Liver (tissue), 8 donors: ENCODE measurements at regions not wholly inside any gene's neighbourhood (a gene's known extent, or its start where the extent isn't known, plus 50 kb on each side); places are given as distances from the start of the nearest gene placed in this dataset.

ENCODE experiments used
- DNase-seq: peaks from one replicate; pipeline ENCODE4 v3.0.0-alpha.2; 2017; ENCODE audit warnings: low spot score
- H3K27ac ChIP-seq, 2 donors: one replicate each; pipeline ENCODE4 v1.7.0; 2013; ENCODE audit warnings: inconsistent platforms in 2 of 2, low read length in 2 of 2, control low read depth in 1 of 2, low read depth in 1 of 2, mild to moderate bottlenecking in 1 of 2
- H3K27me3 ChIP-seq, 4 donors: one replicate each; pipeline versions ENCODE4 v1.6.1 to v1.7.0; 2013; ENCODE audit warnings: low read length in 3 of 4, inconsistent platforms in 1 of 4, mild to moderate bottlenecking in 1 of 4, moderate library complexity in 1 of 4; ENCODE audit not compliant: control insufficient read depth in 4 of 4, insufficient read depth in 4 of 4
- H3K36me3 ChIP-seq, 4 donors: one replicate each; pipeline versions ENCODE4 v1.6.1 to v1.7.0; 2013; ENCODE audit warnings: low read length in 3 of 4, mild to moderate bottlenecking in 3 of 4, low read depth in 1 of 4, moderate library complexity in 1 of 4; ENCODE audit not compliant: control insufficient read depth in 4 of 4, insufficient read depth in 3 of 4
- H3K4me1 ChIP-seq, 4 donors: one replicate each; pipeline versions ENCODE4 v1.6.1 to v1.7.0; 2013; ENCODE audit warnings: low read length in 3 of 4, mild to moderate bottlenecking in 3 of 4, moderate library complexity in 1 of 4; ENCODE audit not compliant: control insufficient read depth in 4 of 4, insufficient read depth in 4 of 4
- H3K4me3 ChIP-seq, 3 donors: one replicate each; pipeline versions ENCODE4 v1.6.1 to v1.7.0; 2013; ENCODE audit warnings: low read length in 3 of 3, control low read depth in 1 of 3, low read depth in 1 of 3, mild to moderate bottlenecking in 1 of 3
- H3K9ac ChIP-seq, 2 donors: one replicate each; pipeline ENCODE4 v1.7.0; 2013; ENCODE audit warnings: low read length in 2 of 2, mild to moderate bottlenecking in 2 of 2, moderate library complexity in 2 of 2, control low read depth in 1 of 2, low read depth in 1 of 2
- H3K9me3 ChIP-seq, 4 donors: one replicate each; pipeline versions ENCODE4 v1.6.1 to v1.7.0; 2013; ENCODE audit warnings: low read length in 3 of 4; ENCODE audit not compliant: control insufficient read depth in 4 of 4
- CTCF ChIP-seq: fragments of 150-350 bp; IDR thresholded peaks from 2 replicates; pipeline ENCODE4 v1.5.1; 2017; ENCODE audit warnings: improper control_type of control experiment, low read depth, low read length; ENCODE audit not compliant: missing input control
- EGR1 ChIP-seq, 2 donors: IDR thresholded peaks; 2 replicates each; pipeline ENCODE4 v1.6.1; 2016 to 2018; ENCODE audit warnings: antibody characterized with exemption in 2 of 2, low read depth in 2 of 2
- FOXA1 ChIP-seq: IDR thresholded peaks from 2 replicates; pipeline ENCODE4 v1.6.1; 2016; ENCODE audit warnings: antibody characterized with exemption
- FOXA2 ChIP-seq: IDR thresholded peaks from 2 replicates; pipeline ENCODE4 v1.6.1; 2016; ENCODE audit warnings: antibody characterized with exemption
- GABPA ChIP-seq, 2 donors: IDR thresholded peaks in 1 of 2; conservative IDR thresholded peaks in 1 of 2; 2 replicates each; pipeline ENCODE4 v1.6.1; 2016; ENCODE audit warnings: antibody characterized with exemption in 2 of 2, mild to moderate bottlenecking in 1 of 2, moderate library complexity in 1 of 2
- HNF4A ChIP-seq, 2 donors: conservative IDR thresholded peaks; 2 replicates each; pipeline ENCODE4 v1.6.1; 2016; ENCODE audit warnings: antibody characterized with exemption in 2 of 2, mild to moderate bottlenecking in 2 of 2
- HNF4G ChIP-seq: IDR thresholded peaks from 2 replicates; pipeline ENCODE4 v1.6.1; 2016; ENCODE audit warnings: antibody characterized with exemption
- JUND ChIP-seq, 2 donors: IDR thresholded peaks; 2 replicates each; pipeline ENCODE4 v1.6.1; 2016; ENCODE audit warnings: antibody characterized with exemption in 2 of 2
- NR2F2 ChIP-seq: IDR thresholded peaks from 2 replicates; pipeline ENCODE4 v1.6.1; 2016; ENCODE audit warnings: antibody characterized with exemption
- RAD21 ChIP-seq, 2 donors: IDR thresholded peaks; 2 replicates each; pipeline ENCODE4 v1.6.1; 2016; ENCODE audit warnings: antibody characterized with exemption in 2 of 2, mild to moderate bottlenecking in 2 of 2
- REST ChIP-seq: IDR thresholded peaks from 2 replicates; pipeline ENCODE4 v1.6.1; 2016; ENCODE audit warnings: antibody characterized with exemption, mild to moderate bottlenecking
- RXRA ChIP-seq, 2 donors: IDR thresholded peaks; 2 replicates each; pipeline ENCODE4 v1.6.1; 2017 to 2018; ENCODE audit warnings: antibody characterized with exemption in 2 of 2, mild to moderate bottlenecking in 1 of 2
- SP1 ChIP-seq: IDR thresholded peaks from 2 replicates; pipeline ENCODE4 v1.6.1; 2018; ENCODE audit warnings: antibody characterized with exemption, mild to moderate bottlenecking
- TAF1 ChIP-seq: conservative IDR thresholded peaks from 2 replicates; pipeline ENCODE4 v1.6.1; 2016; ENCODE audit warnings: antibody characterized with exemption, mild to moderate bottlenecking
- YY1 ChIP-seq: IDR thresholded peaks from 2 replicates; pipeline ENCODE4 v1.6.1; 2016; ENCODE audit warnings: antibody characterized with exemption, mild to moderate bottlenecking
- ZBTB33 ChIP-seq: IDR thresholded peaks from 2 replicates; pipeline ENCODE4 v1.6.1; 2016; ENCODE audit warnings: antibody characterized with exemption
- WGBS: extraction: QIAGEN DNeasy Blood & Tissue Kit; methylation state at CpG from one replicate; pipeline ENCODE4 v1.1.7; 2013; 5-methylcytosine and 5-hydroxymethylcytosine counted together
- TF ChIP-seq, protein P1 (sequence below): IDR thresholded peaks from 2 replicates; pipeline ENCODE4 v1.6.1; 2016; ENCODE audit warnings: antibody characterized with exemption
- TF ChIP-seq, protein P2 (sequence below): IDR thresholded peaks from 2 replicates; pipeline ENCODE4 v1.6.1; 2016; ENCODE audit warnings: antibody characterized with exemption
- donor health status: healthy.
- donor health status: healthy.
- donor health status: healthy.
- donor health status: healthy.
- donor health status: healthy.

DNA sequence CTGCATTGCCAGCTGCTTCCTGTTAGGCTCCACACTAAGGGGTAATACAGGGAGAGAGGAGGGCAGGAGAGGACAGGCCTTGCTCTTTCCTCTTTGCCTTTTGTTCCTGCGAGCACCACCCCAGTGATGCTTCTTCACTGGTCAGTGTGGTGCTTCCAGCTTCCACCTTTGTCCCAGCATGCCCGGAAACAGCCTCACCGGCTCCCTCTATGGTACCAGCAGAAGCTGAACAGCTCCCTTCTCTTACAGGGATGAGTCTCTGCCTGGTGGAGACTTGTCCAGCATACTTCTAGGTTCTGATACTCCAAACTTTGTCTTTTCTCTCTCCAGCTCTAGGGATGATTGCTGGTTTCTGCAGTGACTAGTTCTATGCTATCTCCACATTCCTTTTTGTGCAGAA is 413.3 kb downstream of the TSN start (continued):
- TF ChIP-seq, protein P1, sequence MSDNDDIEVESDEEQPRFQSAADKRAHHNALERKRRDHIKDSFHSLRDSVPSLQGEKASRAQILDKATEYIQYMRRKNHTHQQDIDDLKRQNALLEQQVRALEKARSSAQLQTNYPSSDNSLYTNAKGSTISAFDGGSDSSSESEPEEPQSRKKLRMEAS: no peak
- TF ChIP-seq ZBTB33 (no peak), SP1 (no peak)

DNA sequence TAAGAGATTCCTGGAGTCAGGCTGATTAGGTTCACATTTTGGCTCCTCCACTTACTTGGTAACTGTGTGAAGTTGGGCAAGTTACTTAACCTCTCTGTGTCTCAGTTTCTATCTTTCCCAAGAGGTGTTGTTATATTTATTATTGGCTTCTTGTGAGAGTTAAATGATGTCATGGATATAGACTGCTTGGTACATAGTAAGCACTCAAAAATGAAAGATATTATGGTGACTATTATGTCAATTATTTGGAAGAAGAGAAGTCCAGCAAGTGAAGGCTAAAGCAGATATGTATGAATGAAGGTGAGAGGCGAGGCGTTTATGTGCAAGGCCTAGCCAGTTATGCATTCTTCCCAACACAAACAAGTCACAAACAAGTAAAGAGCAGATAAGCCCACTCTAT is 417.4 kb downstream of the TSN start:
- no peak for DNase-seq
- H3K4me3 ChIP-seq: no peak overlapping the region
- H3K36me3 ChIP-seq: no peaks in the 10 kb centered on the region
- no peaks in the 10 kb centered on the region for H3K4me1 ChIP-seq
- peaks cover 0 to 2% (median 0%) of the 10 kb centered on the region in 4 donors for H3K27me3 ChIP-seq
- WGBS: 85% methylated on average over 2 of the region's 2 CpGs
- TF ChIP-seq REST (no peak), HNF4A (conservative IDR thresholded peaks at IDR 0.05) (no peak), FOXA1 (no peak), FOXA2 (no peak), RAD21 (IDR thresholded peaks at IDR 0.05) (no peak), HNF4G (no peak), SP1 (no peak), CTCF (no peak), TAF1 (no peak), JUND (IDR thresholded peaks at IDR 0.05) (no peak), YY1 (no peak), ZBTB33 (no peak), RXRA (IDR thresholded peaks at IDR 0.05) (no peak), NR2F2 (no peak), GABPA (IDR thresholded peaks at IDR 0.05 in 1 of 2, conservative IDR thresholded peaks at IDR 0.05 in 1 of 2) (no peak), EGR1 (IDR thresholded peaks at IDR 0.05; ENCODE audit: low read depth in 2 of 2) (no peak)
- TF ChIP-seq, protein P2, sequence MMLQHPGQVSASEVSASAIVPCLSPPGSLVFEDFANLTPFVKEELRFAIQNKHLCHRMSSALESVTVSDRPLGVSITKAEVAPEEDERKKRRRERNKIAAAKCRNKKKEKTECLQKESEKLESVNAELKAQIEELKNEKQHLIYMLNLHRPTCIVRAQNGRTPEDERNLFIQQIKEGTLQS: no peak
- TF ChIP-seq, protein P1: no peak
- no peak overlapping the region for H3K9ac ChIP-seq
- H3K27ac ChIP-seq: no peak overlapping the region
- H3K9me3 ChIP-seq: no peaks in the 10 kb centered on the region
